HEK293 (cell line): ENCODE measurements at regions not wholly inside any gene's neighbourhood (a gene's known extent, or its start where the extent isn't known, plus 50 kb on each side); places are given as distances from the start of the nearest gene placed in this dataset.
A peak's percentile ranks its signal among the peaks of the same experiment; 100 is the strongest.

Experiments used
- CTCF ChIA-PET: fragments of 350-600 bp; formaldehyde crosslinking; extraction: SDS; loops from one replicate; lab custom pipeline; 2021; ENCODE audit warnings: antibody characterized with exemption; lab: Yijun Ruan, JAX
- POLR2A ChIA-PET: fragments of 300-600 bp; formaldehyde crosslinking; extraction: SDS; loops from one replicate; lab custom pipeline; 2020; ENCODE audit warnings: antibody characterized with exemption, inconsistent platforms; lab: Yijun Ruan, JAX
- H3K27ac ChIP-seq: fragments of 200-500 bp; sonication (Bioruptor generic); 2 replicates; pipeline ENCODE4 v1.5.1; 2014; ENCODE audit warnings: low read depth, low read length, control low read depth, inconsistent platforms; ENCODE audit errors: extremely low read depth
- H3K36me3 ChIP-seq, 2 experiments: fragments of 200-500 bp in 1 of 2; sonication (Bioruptor generic) in 1 of 2; 1 replicate in 1 of 2; 2 replicates in 1 of 2; pipeline ENCODE4 v1.5.1; 2014 to 2017; ENCODE audit warnings: inconsistent platforms in 2 of 2, low read length in 2 of 2; ENCODE audit not compliant: control insufficient read depth in 2 of 2, insufficient read depth in 1 of 2
- H3K4me1 ChIP-seq: fragments of 200-500 bp; sonication (Bioruptor generic); 2 replicates; pipeline ENCODE4 v1.5.1; 2014; ENCODE audit warnings: mild to moderate bottlenecking, low read length, inconsistent platforms; ENCODE audit not compliant: control insufficient read depth, insufficient read depth
- H3K4me3 ChIP-seq: 2 replicates; pipeline ENCODE4 v1.5.1; 2011; ENCODE audit warnings: low read depth, mild to moderate bottlenecking, control low read depth, low read length, moderate library complexity
- H3K9me3 ChIP-seq: fragments of 200-500 bp; sonication (Bioruptor generic); 2 replicates; pipeline ENCODE4 v1.5.1; 2014; ENCODE audit warnings: low read depth, low read length, inconsistent platforms; ENCODE audit not compliant: control insufficient read depth, insufficient read depth
- GFI1B ChIP-seq: fragments of 450-650 bp; formaldehyde crosslinking; IDR thresholded peaks from 2 replicates; pipeline ENCODE4 v1.5.1; 2016; ENCODE audit warnings: missing biosample characterization, missing genetic modification characterization
- GLI4 ChIP-seq: fragments of 450-650 bp; formaldehyde crosslinking; IDR thresholded peaks from 2 replicates; pipeline ENCODE4 v1.5.1; 2016; ENCODE audit warnings: missing biosample characterization, missing genetic modification characterization
- GLIS1 ChIP-seq: fragments of 450-650 bp; formaldehyde crosslinking; IDR thresholded peaks from 2 replicates; pipeline ENCODE4 v1.5.1; 2016; ENCODE audit warnings: missing biosample characterization, missing genetic modification characterization
- HOXA7 ChIP-seq: sonication (generic); formaldehyde crosslinking; IDR thresholded peaks from 2 replicates; pipeline ENCODE4 v1.8.1; 2022; ENCODE audit warnings: missing genetic modification reagents, borderline replicate concordance
- HOXD13 ChIP-seq: sonication (generic); formaldehyde crosslinking; IDR thresholded peaks from 2 replicates; pipeline ENCODE4 v1.8.0; 2022; ENCODE audit warnings: missing genetic modification reagents, borderline replicate concordance
- INSM2 ChIP-seq: fragments of 450-650 bp; formaldehyde crosslinking; IDR thresholded peaks from 2 replicates; pipeline ENCODE4 v1.5.1; 2016; ENCODE audit warnings: missing biosample characterization, missing genetic modification characterization
- SP2 ChIP-seq: fragments of 450-650 bp; formaldehyde crosslinking; IDR thresholded peaks from 2 replicates; pipeline ENCODE4 v1.5.1; 2016; ENCODE audit warnings: missing biosample characterization, missing genetic modification characterization
- ZFP37 ChIP-seq: fragments of 450-650 bp; formaldehyde crosslinking; IDR thresholded peaks from 2 replicates; pipeline ENCODE4 v1.5.1; 2016; ENCODE audit warnings: missing biosample characterization, missing genetic modification characterization
- ZNF133 ChIP-seq: fragments of 450-650 bp; formaldehyde crosslinking; IDR thresholded peaks from 2 replicates; pipeline ENCODE4 v1.5.1; 2016; ENCODE audit warnings: missing biosample characterization, missing genetic modification characterization
- ZNF16 ChIP-seq: fragments of 450-650 bp; formaldehyde crosslinking; IDR thresholded peaks from 2 replicates; pipeline ENCODE4 v1.5.1; 2016; ENCODE audit warnings: low read depth, missing biosample characterization, missing genetic modification characterization
- ZNF174 ChIP-seq: fragments of 450-650 bp; formaldehyde crosslinking; IDR thresholded peaks from 2 replicates; pipeline ENCODE4 v1.5.0; 2017; ENCODE audit warnings: missing biosample characterization, mild to moderate bottlenecking, missing genetic modification characterization
- ZNF214 ChIP-seq: fragments of 450-650 bp; formaldehyde crosslinking; IDR thresholded peaks from 2 replicates; pipeline ENCODE4 v1.5.1; 2017; ENCODE audit warnings: missing biosample characterization, mild to moderate bottlenecking, missing genetic modification characterization, borderline replicate concordance
- ZNF350 ChIP-seq: fragments of 450-650 bp; formaldehyde crosslinking; IDR thresholded peaks from 2 replicates; pipeline ENCODE4 v1.5.0; 2017; ENCODE audit warnings: missing biosample characterization, mild to moderate bottlenecking, missing genetic modification characterization
- ZNF391 ChIP-seq: fragments of 450-650 bp; formaldehyde crosslinking; IDR thresholded peaks from 2 replicates; pipeline ENCODE4 v1.5.1; 2016; ENCODE audit warnings: low read depth, missing biosample characterization, missing genetic modification characterization, borderline replicate concordance
- ZNF394 ChIP-seq: fragments of 450-650 bp; formaldehyde crosslinking; IDR thresholded peaks from 2 replicates; pipeline ENCODE4 v1.5.1; 2016; ENCODE audit warnings: missing biosample characterization, missing genetic modification characterization, mild to moderate bottlenecking, moderate library complexity, borderline replicate concordance
- ZNF449 ChIP-seq: fragments of 450-650 bp; formaldehyde crosslinking; IDR thresholded peaks from 2 replicates; pipeline ENCODE4 v1.5.1; 2017; ENCODE audit warnings: missing biosample characterization, mild to moderate bottlenecking, missing genetic modification characterization, moderate library complexity
- ZNF521 ChIP-seq: fragments of 450-650 bp; formaldehyde crosslinking; IDR thresholded peaks from 2 replicates; pipeline ENCODE4 v1.5.1; 2017; ENCODE audit warnings: missing biosample characterization, mild to moderate bottlenecking, missing genetic modification characterization
- ZNF837 ChIP-seq: fragments of 450-650 bp; formaldehyde crosslinking; IDR thresholded peaks from 2 replicates; pipeline ENCODE4 v1.5.1; 2016; ENCODE audit warnings: missing biosample characterization, missing genetic modification characterization
- ZSCAN4 ChIP-seq: fragments of 450-650 bp; formaldehyde crosslinking; IDR thresholded peaks from 2 replicates; pipeline ENCODE4 v1.5.1; 2017; ENCODE audit warnings: missing biosample characterization, missing genetic modification characterization
- ZSCAN5A ChIP-seq: fragments of 450-650 bp; formaldehyde crosslinking; IDR thresholded peaks from 2 replicates; pipeline ENCODE4 v1.5.1; 2016; ENCODE audit warnings: missing biosample characterization, missing genetic modification characterization

GRCh38 chr12:48414021-48414420, 58.3 kb upstream of the ANP32D start (continued):
- TF ChIP-seq ZNF521 (no peak), GLI4 (no peak), ZFP37 (no peak), ZNF16 (tag by site-specific recombination) (no peak), SP2 (tag by site-specific recombination) (no peak), GFI1B (no peak)

GRCh38 chr12:48419116-48419935, 53.0 kb upstream of the ANP32D start:
- no peak overlapping the region for H3K4me3 ChIP-seq
- TF ChIP-seq GLIS1 (tag by site-specific recombination) = peak; percentile 91
- no peak for TF ChIP-seq GFI1B
- no peak for TF ChIP-seq ZNF837 (tag by site-specific recombination)
- ChIA-PET CTCF (no interaction called here), POLR2A (no interaction called here)
- H3K4me1 ChIP-seq = no peaks in the 10 kb centered on the region
- H3K9me3 ChIP-seq = no peaks in the 10 kb centered on the region
- H3K27ac ChIP-seq = no peak overlapping the region
- H3K36me3 ChIP-seq = no peaks in the 10 kb centered on the region

- no peak overlapping the region for H3K27ac ChIP-seq
- H3K4me3 ChIP-seq = no peak overlapping the region
- POLR2A ChIA-PET = no interaction called here
- CTCF ChIA-PET = no interaction called here
- H3K4me1 ChIP-seq = no peaks in the 10 kb centered on the region
- H3K9me3 ChIP-seq = no peaks in the 10 kb centered on the region
- TF ChIP-seq ZNF449 (tag by site-specific recombination) (no peak), ZNF174 (no peak), ZNF394 (tag by site-specific recombination) (no peak), ZNF133 (tag by site-specific recombination) (no peak), INSM2 (no peak), ZNF350 (tag by site-specific recombination) (no peak), HOXA7 (CRISPR knock-in tag) (no peak), ZNF214 (tag by site-specific recombination) (no peak), ZSCAN5A (tag by site-specific recombination) (no peak), HOXD13 (CRISPR knock-in tag) (no peak), ZNF391 (no peak), ZSCAN4 (tag by site-specific recombination) (no peak)
- TF ChIP-seq, all 188 proteins: peak for 0
- H3K36me3 ChIP-seq = no peaks in the 10 kb centered on the region
Observed at GRCh38 chr12:48420039-48420775, 52.2 kb upstream of the ANP32D start.
